ENCODE measurements at regions not wholly inside any gene's neighbourhood (a gene's known extent, or its start where the extent isn't known, plus 50 kb on each side); places are given as distances from the start of the nearest gene placed in this dataset.
"Not testable (repeated sequence)": the region's sequence is repeated elsewhere in the genome, so short reads cannot be mapped to it uniquely, and the experiment has no call there.

DNA sequence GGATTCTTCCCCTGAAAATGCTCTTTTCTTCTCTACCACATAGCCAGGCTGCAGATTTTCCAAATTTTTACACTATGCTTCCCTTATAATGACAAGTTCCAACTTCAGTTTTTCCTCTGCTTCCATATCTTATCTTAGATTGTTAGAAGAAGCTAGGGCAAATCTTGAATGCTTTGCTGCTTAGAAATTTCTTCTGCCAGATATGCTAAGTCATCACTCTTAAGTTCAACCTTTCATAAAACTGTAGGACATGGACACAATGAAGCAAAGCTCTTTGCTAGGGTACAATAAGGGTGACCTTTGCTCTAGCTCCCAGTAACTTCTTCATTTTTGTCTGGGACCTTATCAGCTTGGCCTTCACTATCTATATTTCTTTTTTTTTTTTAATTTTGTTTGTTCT, 88.7 kb downstream of the NXNL2 start:
- H3K27ac ChIP-seq (replicated peaks in 1 of 4) = no peak overlapping the region
- H3K4me3 ChIP-seq = no peak overlapping the region
- no peaks in the 10 kb centered on the region for H3K27me3 ChIP-seq
- no peak for TF ChIP-seq POLR2AphosphoS5 (IDR thresholded peaks at IDR 0.05)
- TF ChIP-seq POLR2A (IDR thresholded peaks at IDR 0.05; ENCODE audit: low read depth) = no peak
- no peak for TF ChIP-seq EP300 (IDR thresholded peaks at IDR 0.05)
- no peak for TF ChIP-seq CTCF (IDR thresholded peaks at IDR 0.05)
- intact Hi-C loops (cut with DNase I) = no loop called here
- H3K4me1 ChIP-seq = peaks cover 0 to 18% (median 12%) of the 10 kb centered on the region in 4 donors
- H3K9me3 ChIP-seq = no peaks in the 10 kb centered on the region
- DNase-seq (ENCODE audit: extremely low spot score) = no peak
- H3K36me3 ChIP-seq = no peaks in the 10 kb centered on the region

- peaks cover 0 to 26% (median 17%) of the 10 kb centered on the region in 4 donors for H3K4me1 ChIP-seq
- peak overlapping the region in 2 of 4 donors; percentile 16 to 36 for H3K27ac ChIP-seq (replicated peaks in 1 of 4)
- no peaks in the 10 kb centered on the region for H3K36me3 ChIP-seq
- H3K9me3 ChIP-seq = no peaks in the 10 kb centered on the region
- H3K27me3 ChIP-seq = no peaks in the 10 kb centered on the region
- intact Hi-C loops (cut with DNase I) = no loop called here
- DNase-seq (ENCODE audit: extremely low spot score) = no peak
- 54% methylated on average over 2 of the region's 2 CpGs for WGBS
- no peak for TF ChIP-seq EP300 (IDR thresholded peaks at IDR 0.05)
- TF ChIP-seq CTCF (IDR thresholded peaks at IDR 0.05) = no peak
- no peak for TF ChIP-seq POLR2AphosphoS5 (IDR thresholded peaks at IDR 0.05)
- no peak for TF ChIP-seq POLR2A (IDR thresholded peaks at IDR 0.05; ENCODE audit: low read depth)
- H3K4me3 ChIP-seq = no peak overlapping the region
Observed at GRCh38 chr9:88628114-88628513, 93.1 kb downstream of the NXNL2 start.

- Histone ChIP-seq H3K36me3 (no peaks in the 10 kb centered on the region), H3K27ac (replicated peaks in 1 of 4) (peak overlapping the region in 1 of 4 donors; percentile 36), H3K4me3 (no peak overlapping the region), H3K4me1 (peaks cover 0 to 26% (median 17%) of the 10 kb centered on the region in 4 donors), H3K27me3 (no peaks in the 10 kb centered on the region), H3K9me3 (peaks cover 0 to under 1% (median 0%) of the 10 kb centered on the region in 4 donors)
- intact Hi-C loops (cut with DNase I) = no loop called here
- no peak for DNase-seq (ENCODE audit: extremely low spot score)
- no peak for TF ChIP-seq EP300 (IDR thresholded peaks at IDR 0.05)
- no peak for TF ChIP-seq POLR2A (IDR thresholded peaks at IDR 0.05; ENCODE audit: low read depth)
- TF ChIP-seq POLR2AphosphoS5 (IDR thresholded peaks at IDR 0.05) = no peak
- no peak for TF ChIP-seq CTCF (IDR thresholded peaks at IDR 0.05)
Observed at GRCh38 chr9:88628811-88629210, 93.8 kb downstream of the NXNL2 start.

DNA sequence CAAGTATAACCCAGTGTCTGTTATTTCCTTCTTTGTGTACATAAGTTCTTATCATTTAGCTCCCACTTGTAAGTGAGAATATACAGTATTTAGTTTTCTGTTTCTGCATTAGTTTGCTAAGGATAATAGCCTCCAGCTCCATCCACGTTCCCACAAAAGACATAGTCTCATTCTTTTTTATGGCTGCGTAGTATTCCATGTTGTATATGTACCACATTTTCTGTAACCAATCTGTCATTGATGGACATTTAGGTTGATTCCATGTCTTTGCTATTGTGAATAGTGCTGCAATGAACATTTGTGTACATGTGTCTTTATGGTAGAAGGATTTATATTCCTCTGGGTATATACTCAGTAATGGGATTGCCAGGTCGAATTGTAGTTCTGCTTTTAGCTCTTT, 95.6 kb downstream of the NXNL2 start:
- H3K9me3 ChIP-seq; H3K27me3 ChIP-seq; DNase-seq (ENCODE audit: extremely low spot score); H3K36me3 ChIP-seq; H3K27ac ChIP-seq (replicated peaks in 1 of 4); H3K4me3 ChIP-seq; intact Hi-C loops (cut with DNase I): not testable (repeated sequence)
- H3K4me1 ChIP-seq = peaks cover 0 to 26% (median 17%) of the 10 kb centered on the region in 4 donors
- WGBS = 67% methylated on average over 3 of the region's 3 CpGs

DNA sequence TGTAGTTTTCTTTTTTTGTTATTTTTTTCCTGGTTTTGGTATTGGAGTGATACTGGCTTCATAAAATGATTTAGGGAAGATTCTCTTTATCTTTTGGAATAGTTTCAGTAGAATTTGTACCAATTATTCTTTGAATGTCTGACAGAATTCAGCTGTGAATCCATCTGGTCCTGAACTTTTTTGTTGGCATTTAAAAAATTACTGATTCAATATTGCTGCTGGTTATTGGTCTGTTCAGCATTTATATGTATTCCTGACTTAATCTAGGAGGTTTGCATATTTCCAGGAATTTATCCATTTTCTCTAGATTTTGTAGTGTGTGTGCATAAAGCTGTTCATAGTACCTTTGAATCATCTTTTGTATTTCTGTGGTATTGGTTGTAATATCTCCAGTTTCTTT, 100.2 kb downstream of the NXNL2 start:
- TF ChIP-seq CTCF (IDR thresholded peaks at IDR 0.05) (no peak), POLR2A (IDR thresholded peaks at IDR 0.05; ENCODE audit: low read depth) (no peak), EP300 (IDR thresholded peaks at IDR 0.05) (no peak), POLR2AphosphoS5 (IDR thresholded peaks at IDR 0.05) (no peak)
- Histone ChIP-seq H3K4me3 (no peak overlapping the region), H3K4me1 (no peaks in the 10 kb centered on the region), H3K9me3 (peaks cover 0 to 16% (median 8%) of the 10 kb centered on the region in 4 donors), H3K36me3 (no peaks in the 10 kb centered on the region), H3K27ac (replicated peaks in 1 of 4) (no peak overlapping the region), H3K27me3 (no peaks in the 10 kb centered on the region)
- intact Hi-C loops (cut with DNase I) = no loop called here
- DNase-seq (ENCODE audit: extremely low spot score) = no peak
